Epithelial cell of esophagus (primary cell): ENCODE measurements at regions not wholly inside any gene's neighbourhood (a gene's known extent, or its start where the extent isn't known, plus 50 kb on each side); places are given as distances from the start of the nearest gene placed in this dataset.

Experiments
- DNase-seq: peaks from one replicate; pipeline ENCODE4 v3.0.0; 2010; ENCODE audit warnings: low read depth
- H3K4me3 ChIP-seq: 2 replicates; pipeline ENCODE4 v1.5.1; 2011; ENCODE audit warnings: mild to moderate bottlenecking, low read length, control low read depth
- TF ChIP-seq, protein P1 (sequence below): IDR thresholded peaks from 2 replicates; pipeline ENCODE4 v1.5.1; 2011; ENCODE audit warnings: low read depth, mild to moderate bottlenecking, low read length, control low read depth, inconsistent platforms; ENCODE audit not compliant: insufficient read depth; ENCODE audit errors: missing control alignments

GRCh38 chr1:190540366-190540765 is 62.7 kb upstream of the BRINP3 start:
- no peak overlapping the region for H3K4me3 ChIP-seq
- peak; percentile 4 for DNase-seq
- TF ChIP-seq, protein P1, sequence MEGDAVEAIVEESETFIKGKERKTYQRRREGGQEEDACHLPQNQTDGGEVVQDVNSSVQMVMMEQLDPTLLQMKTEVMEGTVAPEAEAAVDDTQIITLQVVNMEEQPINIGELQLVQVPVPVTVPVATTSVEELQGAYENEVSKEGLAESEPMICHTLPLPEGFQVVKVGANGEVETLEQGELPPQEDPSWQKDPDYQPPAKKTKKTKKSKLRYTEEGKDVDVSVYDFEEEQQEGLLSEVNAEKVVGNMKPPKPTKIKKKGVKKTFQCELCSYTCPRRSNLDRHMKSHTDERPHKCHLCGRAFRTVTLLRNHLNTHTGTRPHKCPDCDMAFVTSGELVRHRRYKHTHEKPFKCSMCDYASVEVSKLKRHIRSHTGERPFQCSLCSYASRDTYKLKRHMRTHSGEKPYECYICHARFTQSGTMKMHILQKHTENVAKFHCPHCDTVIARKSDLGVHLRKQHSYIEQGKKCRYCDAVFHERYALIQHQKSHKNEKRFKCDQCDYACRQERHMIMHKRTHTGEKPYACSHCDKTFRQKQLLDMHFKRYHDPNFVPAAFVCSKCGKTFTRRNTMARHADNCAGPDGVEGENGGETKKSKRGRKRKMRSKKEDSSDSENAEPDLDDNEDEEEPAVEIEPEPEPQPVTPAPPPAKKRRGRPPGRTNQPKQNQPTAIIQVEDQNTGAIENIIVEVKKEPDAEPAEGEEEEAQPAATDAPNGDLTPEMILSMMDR = no peak

GRCh38 chr1:190551638-190552037 is 74.0 kb upstream of the BRINP3 start:
- DNase-seq = no peak
- TF ChIP-seq, protein P1 = no peak
- no peak overlapping the region for H3K4me3 ChIP-seq

- TF ChIP-seq, protein P1 = no peak
- DNase-seq = no peak
- no peak overlapping the region for H3K4me3 ChIP-seq
Observed at GRCh38 chr1:190560161-190560681, 82.6 kb upstream of the BRINP3 start.

DNA sequence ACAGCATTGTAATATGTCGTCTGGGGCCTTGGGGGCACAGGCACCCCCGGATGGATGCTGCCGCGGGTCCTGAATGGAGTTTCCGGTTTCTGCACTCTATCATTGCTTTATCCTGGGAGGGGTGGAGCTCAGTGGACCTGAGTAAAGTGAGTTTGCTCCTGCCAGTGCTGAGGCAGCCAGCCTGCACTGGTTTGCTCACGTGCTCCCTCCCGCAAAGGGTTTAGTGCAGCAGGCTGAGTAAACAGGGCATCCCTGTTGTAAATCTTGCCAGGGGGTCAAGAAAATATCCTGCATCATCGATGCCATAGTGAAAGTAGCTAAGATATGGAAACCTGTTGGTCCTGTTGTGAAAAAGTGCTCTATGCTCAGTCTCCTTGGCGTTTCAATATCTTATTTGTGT is 85.6 kb upstream of the BRINP3 start:
- no peak overlapping the region for H3K4me3 ChIP-seq
- DNase-seq = no peak
- TF ChIP-seq, protein P1 = no peak

GRCh38 chr1:190564117-190564516 is 86.5 kb upstream of the BRINP3 start:
- no peak for DNase-seq
- H3K4me3 ChIP-seq = no peak overlapping the region
- TF ChIP-seq, protein P1 = no peak

- no peak overlapping the region for H3K4me3 ChIP-seq
- TF ChIP-seq, protein P1 = no peak
Observed at GRCh38 chr1:190578017-190578416, 100.4 kb upstream of the BRINP3 start.

DNA sequence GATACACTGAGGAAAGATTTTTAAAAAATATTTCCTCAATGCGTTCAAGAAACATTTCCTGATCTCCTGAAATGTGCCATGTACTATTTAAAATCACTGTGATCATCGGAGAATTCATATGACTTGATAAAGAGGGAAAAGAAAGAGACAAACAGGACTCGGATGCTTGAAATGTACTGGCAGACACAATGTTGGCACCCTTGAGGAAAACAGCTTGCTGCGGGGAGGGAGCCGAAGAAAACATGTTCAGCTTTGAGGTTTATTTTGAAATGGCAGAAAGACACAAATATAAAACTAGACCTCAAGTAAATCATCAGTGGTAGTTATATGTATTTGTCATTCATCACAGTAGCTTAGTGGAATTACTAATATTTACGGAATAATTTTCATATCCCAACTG is 100.9 kb upstream of the BRINP3 start:
- H3K4me3 ChIP-seq = no peak overlapping the region
- no peak for DNase-seq
- TF ChIP-seq, protein P1 = no peak

More at GRCh38 chr1:190578017-190578416, 100.4 kb upstream of the BRINP3 start:
- no peak for DNase-seq
